DND-41 (cell line): ENCODE measurements at regions not wholly inside any gene's neighbourhood (a gene's known extent, or its start where the extent isn't known, plus 50 kb on each side); places are given as distances from the start of the nearest gene placed in this dataset.

Source experiments
- ATAC-seq: fragments of 200-7000 bp; cut with Tn5 transposase; 3 replicates; pipeline ENCODE4 v1.9.1; 2021; ENCODE audit warnings: low read depth; ENCODE audit not compliant: insufficient read depth
- DNase-seq: peaks from one replicate; pipeline ENCODE4 v3.0.0-alpha.2; 2020
- H2AFZ ChIP-seq: 2 replicates; pipeline ENCODE4 v1.6.0; 2012; ENCODE audit warnings: low read depth, low read length
- H3K27ac ChIP-seq: 2 replicates; pipeline ENCODE4 v1.5.1; 2012; ENCODE audit warnings: low read length, inconsistent platforms
- H3K27me3 ChIP-seq: fragments of 200-600 bp; sonication (generic); 2 replicates; pipeline ENCODE4 v1.6.0; 2012; ENCODE audit warnings: low read length, mild to moderate bottlenecking, inconsistent platforms; ENCODE audit not compliant: insufficient read depth, poor library complexity
- H3K36me3 ChIP-seq: 2 replicates; pipeline ENCODE4 v1.5.1; 2012; ENCODE audit warnings: low read length, inconsistent platforms; ENCODE audit not compliant: insufficient read depth
- H3K4me1 ChIP-seq: 2 replicates; pipeline ENCODE4 v1.5.1; 2012; ENCODE audit warnings: mild to moderate bottlenecking, low read length; ENCODE audit not compliant: insufficient read depth
- H3K4me2 ChIP-seq: 2 replicates; pipeline ENCODE4 v1.6.0; 2012; ENCODE audit warnings: mild to moderate bottlenecking, moderate library complexity, low read length, inconsistent platforms; ENCODE audit not compliant: insufficient read depth
- H3K4me3 ChIP-seq, 2 experiments: fragments of 200-600 bp in 1 of 2; shearing (Covaris generic) in 1 of 2; 2 replicates each; pipeline ENCODE4 v1.5.1; 2012 to 2016; ENCODE audit warnings: inconsistent platforms in 2 of 2, low read length in 2 of 2, mild to moderate bottlenecking in 2 of 2, low read depth in 1 of 2, moderate library complexity in 1 of 2
- H3K79me2 ChIP-seq: 2 replicates; pipeline ENCODE4 v1.6.0; 2012; ENCODE audit warnings: low read length, inconsistent platforms; ENCODE audit not compliant: insufficient read depth
- H3K9ac ChIP-seq: 2 replicates; pipeline ENCODE4 v1.6.0; 2012; ENCODE audit warnings: low read depth, mild to moderate bottlenecking, inconsistent platforms, low read length, moderate library complexity
- H3K9me3 ChIP-seq: 2 replicates; pipeline ENCODE4 v1.5.1; 2012; ENCODE audit warnings: low read length, moderate library complexity, mild to moderate bottlenecking, inconsistent platforms; ENCODE audit not compliant: insufficient read depth, severe bottlenecking
- H4K20me1 ChIP-seq: 2 replicates; pipeline ENCODE4 v1.6.0; 2012; ENCODE audit warnings: low read length; ENCODE audit not compliant: insufficient read depth
- CTCF ChIP-seq: IDR thresholded peaks from 2 replicates; pipeline ENCODE4 v1.5.1; 2012; ENCODE audit warnings: borderline replicate concordance, low read length, moderate library complexity, mild to moderate bottlenecking; ENCODE audit not compliant: poor library complexity, severe bottlenecking; ENCODE audit errors: extremely low read depth
- EZH2 ChIP-seq: IDR thresholded peaks from 3 replicates; pipeline ENCODE4 v1.6.1; 2012; ENCODE audit warnings: borderline replicate concordance, low read depth, mild to moderate bottlenecking, moderate library complexity, low read length, inconsistent platforms; ENCODE audit not compliant: severe bottlenecking

GRCh38 chr1:177448652-177449357, 278.0 kb downstream of the BRINP2 start:
- Histone ChIP-seq H3K9ac (no peak overlapping the region), H4K20me1 (no peaks in the 10 kb centered on the region), H2AFZ (no peak overlapping the region)

GRCh38 chr1:177448036-177448615, 277.4 kb downstream of the BRINP2 start:
- no peak overlapping the region for H3K9ac ChIP-seq
- H3K9me3 ChIP-seq, result no peaks in the 10 kb centered on the region
- ATAC-seq (no peak), DNase-seq (no peak)
- no peaks in the 10 kb centered on the region for H3K79me2 ChIP-seq
- H3K4me1 ChIP-seq, result no peaks in the 10 kb centered on the region
- H3K27ac ChIP-seq, result no peak overlapping the region
- H3K4me2 ChIP-seq, result no peak overlapping the region
- no peak overlapping the region for H3K4me3 ChIP-seq
- H4K20me1 ChIP-seq, result no peaks in the 10 kb centered on the region
- no peaks in the 10 kb centered on the region for H3K36me3 ChIP-seq
- H2AFZ ChIP-seq, result no peak overlapping the region
- H3K27me3 ChIP-seq, result no peaks in the 10 kb centered on the region
- no peak for TF ChIP-seq CTCF
- no peak for TF ChIP-seq EZH2

More at GRCh38 chr1:177448652-177449357, 278.0 kb downstream of the BRINP2 start:
- Histone ChIP-seq H3K27me3 (no peaks in the 10 kb centered on the region), H3K4me3 (no peak overlapping the region), H3K79me2 (no peaks in the 10 kb centered on the region), H3K9me3 (no peaks in the 10 kb centered on the region), H3K4me1 (no peaks in the 10 kb centered on the region), H3K27ac (no peak overlapping the region), H3K4me2 (no peak overlapping the region), H3K36me3 (no peaks in the 10 kb centered on the region)
- TF ChIP-seq CTCF, result no peak
- TF ChIP-seq EZH2, result no peak
- DNase-seq (no peak), ATAC-seq (no peak)

- Histone ChIP-seq H3K27me3 (no peaks in the 10 kb centered on the region), H3K4me2 (no peak overlapping the region), H3K79me2 (no peaks in the 10 kb centered on the region), H3K4me3 (no peak overlapping the region), H4K20me1 (no peaks in the 10 kb centered on the region), H3K36me3 (no peaks in the 10 kb centered on the region), H3K9ac (no peak overlapping the region), H2AFZ (no peak overlapping the region), H3K4me1 (no peaks in the 10 kb centered on the region), H3K27ac (no peak overlapping the region), H3K9me3 (no peaks in the 10 kb centered on the region)
- no peak for DNase-seq
- TF ChIP-seq CTCF, result no peak
- TF ChIP-seq EZH2, result no peak
- no peak for ATAC-seq
Measured at GRCh38 chr1:177444997-177445746, 274.4 kb downstream of the BRINP2 start.
